ENCODE measurements at regions not wholly inside any gene's neighbourhood (a gene's known extent, or its start where the extent isn't known, plus 50 kb on each side); places are given as distances from the start of the nearest gene placed in this dataset.

GRCh38 chr6:18752278-18753068, 365.3 kb downstream of the RNF144B start:
- no peak for DNase-seq (ENCODE audit: low read depth, low spot score)

GRCh38 chr6:18753076-18753475, 365.9 kb downstream of the RNF144B start:
- DNase-seq (ENCODE audit: low read depth, low spot score): no peak

- DNase-seq (ENCODE audit: low read depth, low spot score): no peak
Observed at GRCh38 chr6:18763086-18763485, 375.9 kb downstream of the RNF144B start.

GRCh38 chr6:18784794-18785193, 397.6 kb downstream of the RNF144B start:
- no peak for DNase-seq (ENCODE audit: low read depth, low spot score)

GRCh38 chr6:18785810-18786490, 398.8 kb downstream of the RNF144B start:
- no peak for DNase-seq (ENCODE audit: low read depth, low spot score)

- DNase-seq (ENCODE audit: low read depth, low spot score): no peak
Observed at GRCh38 chr6:18792866-18793265, 405.7 kb downstream of the RNF144B start.

GRCh38 chr6:18795726-18796125, 408.6 kb downstream of the RNF144B start:
- DNase-seq (ENCODE audit: low read depth, low spot score): no peak

- DNase-seq (ENCODE audit: low read depth, low spot score): no peak
Observed at GRCh38 chr6:18820725-18821124, 433.6 kb downstream of the RNF144B start.

GRCh38 chr6:18823782-18824386, 436.7 kb downstream of the RNF144B start:
- no peak for DNase-seq (ENCODE audit: low read depth, low spot score)

GRCh38 chr6:18829272-18829870, 442.2 kb downstream of the RNF144B start:
- DNase-seq (ENCODE audit: low read depth, low spot score): no peak

- DNase-seq (ENCODE audit: low read depth, low spot score): no peak
Observed at GRCh38 chr6:18835976-18836375, 448.8 kb downstream of the RNF144B start.

- no peak for DNase-seq (ENCODE audit: low read depth, low spot score)
Observed at GRCh38 chr6:18837013-18837412, 449.9 kb downstream of the RNF144B start.

- DNase-seq (ENCODE audit: low read depth, low spot score): no peak
Observed at GRCh38 chr6:18842534-18842933, 455.4 kb downstream of the RNF144B start.

GRCh38 chr6:18845896-18846295, 458.7 kb downstream of the RNF144B start:
- no peak for DNase-seq (ENCODE audit: low read depth, low spot score)

GRCh38 chr6:18846327-18846726, 459.2 kb downstream of the RNF144B start:
- DNase-seq (ENCODE audit: low read depth, low spot score): no peak

- DNase-seq (ENCODE audit: low read depth, low spot score): no peak
Observed at GRCh38 chr6:18861204-18861603, 474.1 kb downstream of the RNF144B start.

GRCh38 chr6:18883268-18883667, 496.1 kb downstream of the RNF144B start:
- no peak for DNase-seq (ENCODE audit: low read depth, low spot score)

- DNase-seq (ENCODE audit: low read depth, low spot score): no peak
Observed at GRCh38 chr6:18883851-18884250, 496.7 kb downstream of the RNF144B start.

- no peak for DNase-seq (ENCODE audit: low read depth, low spot score)
Observed at GRCh38 chr6:18893540-18894269, 506.6 kb downstream of the RNF144B start.

- DNase-seq (ENCODE audit: low read depth, low spot score): no peak
Observed at GRCh38 chr6:18897350-18897749, 510.2 kb downstream of the RNF144B start.

- DNase-seq (ENCODE audit: low read depth, low spot score): no peak
Observed at GRCh38 chr6:18904681-18905080, 517.5 kb downstream of the RNF144B start.

- DNase-seq (ENCODE audit: low read depth, low spot score): no peak
Observed at GRCh38 chr6:18920701-18921100, 533.6 kb downstream of the RNF144B start.
